GM21723 (cell line): ENCODE measurements at regions not wholly inside any gene's neighbourhood (a gene's known extent, or its start where the extent isn't known, plus 50 kb on each side); places are given as distances from the start of the nearest gene placed in this dataset.
"Not testable (repeated sequence)": the region's sequence is repeated elsewhere in the genome, so short reads cannot be mapped to it uniquely, and the experiment has no call there.

Experiments used
- ATAC-seq: cut with Tn5 transposase; IDR thresholded peaks from one replicate; pipeline ENCODE4 v1.9.1; 2021; ENCODE audit warnings: mild to moderate bottlenecking, moderate library complexity; ENCODE audit not compliant: unreplicated experiment

DNA sequence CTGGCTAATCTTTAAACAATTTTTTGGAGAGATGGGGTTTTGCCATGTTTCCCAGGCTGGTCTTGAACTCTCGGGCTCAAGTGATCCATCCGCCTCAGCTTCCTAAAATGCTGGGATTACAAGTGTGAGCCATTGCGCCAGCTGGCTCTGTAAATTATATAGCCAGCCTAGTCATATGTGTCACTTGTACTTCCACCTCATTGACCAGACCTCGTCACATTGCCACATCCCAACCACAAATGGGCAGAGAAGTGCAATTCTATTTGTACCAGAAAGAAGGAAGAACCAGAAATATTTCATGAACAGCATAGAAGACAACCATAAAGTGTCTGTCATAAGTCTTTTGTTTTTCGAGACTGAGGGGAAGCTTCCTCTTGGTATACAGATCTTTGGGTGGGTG lies 71.2 kb upstream of the ADRA1D start:
- no peak for ATAC-seq

DNA sequence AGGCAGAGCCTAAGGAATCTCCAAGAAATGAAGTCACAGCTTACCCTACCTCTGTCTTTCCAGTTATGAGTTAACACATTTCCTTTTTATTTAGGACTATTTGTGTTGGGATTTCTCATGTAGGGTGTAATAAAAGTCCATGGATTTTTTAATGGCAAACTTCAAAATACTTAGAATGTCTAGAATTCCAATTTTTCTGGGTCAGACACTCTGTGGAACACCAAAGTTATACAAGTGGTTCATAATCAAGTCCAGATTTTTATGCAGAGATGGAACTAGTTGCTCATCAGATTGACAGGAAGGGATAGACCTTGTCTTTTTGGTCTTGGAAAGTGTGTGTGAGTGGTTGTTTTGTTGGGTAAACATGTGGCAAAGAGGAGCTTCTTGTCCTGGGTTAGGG lies 69.8 kb upstream of the ADRA1D start:
- no peak for ATAC-seq

DNA sequence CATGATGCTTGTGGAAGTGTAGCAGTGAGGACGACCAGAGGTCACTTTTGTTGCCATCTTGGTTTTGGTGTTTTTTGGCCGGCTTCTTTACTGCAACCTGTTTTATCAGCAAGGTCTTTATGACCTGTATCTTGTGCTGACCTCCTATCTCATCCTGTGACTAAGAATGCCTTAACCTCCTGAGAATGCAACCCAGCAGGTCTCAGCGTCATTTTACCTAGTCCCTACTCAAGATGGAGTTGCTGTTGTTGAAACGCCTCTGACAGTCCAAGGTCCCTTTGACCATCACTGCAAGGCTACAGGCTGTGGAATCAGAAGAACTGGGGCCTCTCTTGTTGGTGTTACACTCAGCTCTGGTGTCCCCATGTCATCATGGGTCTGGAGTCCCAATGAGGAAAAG lies 61.5 kb upstream of the ADRA1D start:
- not testable (repeated sequence) for ATAC-seq

DNA sequence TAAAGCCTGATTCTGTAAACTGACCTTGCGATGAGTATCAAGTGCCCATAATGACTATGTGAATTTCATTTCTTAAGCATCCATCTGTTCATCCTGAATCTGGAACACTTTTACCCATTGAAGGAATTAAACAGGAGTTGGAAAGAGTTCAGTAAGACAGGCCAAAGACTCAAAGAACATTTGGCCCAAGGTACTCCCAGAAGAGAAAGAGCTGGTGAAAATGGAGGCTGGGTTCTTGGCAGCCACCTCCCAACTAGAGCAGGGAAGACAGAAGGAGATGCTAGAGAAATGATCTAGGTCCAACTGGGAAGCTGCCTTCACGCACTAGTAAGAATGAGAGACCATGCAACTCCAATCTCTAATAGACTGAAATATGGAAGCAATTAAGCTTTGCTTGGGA lies 57.1 kb upstream of the ADRA1D start:
- ATAC-seq, result no peak

DNA sequence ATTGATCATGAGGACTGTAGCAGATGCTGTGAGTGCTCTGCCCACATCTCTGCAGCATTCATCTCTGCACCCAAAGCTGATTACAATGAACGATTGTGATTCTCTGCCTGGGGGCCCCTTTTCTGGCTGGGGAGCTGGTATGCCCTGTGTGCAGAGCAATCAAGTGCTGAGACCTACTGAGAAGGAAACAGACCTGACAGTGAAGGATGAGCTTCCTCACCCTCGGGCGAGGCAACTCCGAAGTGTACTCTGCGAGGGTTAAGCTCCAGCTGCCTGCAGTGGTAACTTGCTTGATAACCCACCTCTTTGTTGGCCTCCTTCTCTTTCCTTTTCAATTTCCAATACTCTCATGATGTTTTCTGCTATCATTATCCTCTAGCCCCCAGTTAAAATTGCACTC lies 56.0 kb upstream of the ADRA1D start:
- ATAC-seq, result no peak

DNA sequence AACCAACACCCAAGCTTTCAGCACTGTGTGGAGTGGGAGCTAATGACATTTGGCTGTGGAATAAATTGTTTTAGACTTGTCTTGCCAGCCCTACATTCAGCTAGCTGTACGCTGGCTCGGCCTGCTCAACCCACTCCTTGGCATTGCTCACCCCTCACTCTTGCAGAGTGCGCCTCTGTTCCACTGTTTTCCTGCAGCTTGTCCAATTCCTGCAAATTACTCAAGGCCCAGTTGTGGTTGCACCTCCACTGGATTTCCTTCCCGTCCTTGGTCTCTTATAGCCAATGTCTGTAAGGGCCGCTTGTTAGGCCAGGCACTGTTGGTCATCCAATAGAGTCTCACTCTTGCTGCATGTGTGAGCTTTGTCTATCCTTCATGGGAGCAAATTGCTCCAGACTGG lies 55.5 kb upstream of the ADRA1D start:
- ATAC-seq, result no peak

DNA sequence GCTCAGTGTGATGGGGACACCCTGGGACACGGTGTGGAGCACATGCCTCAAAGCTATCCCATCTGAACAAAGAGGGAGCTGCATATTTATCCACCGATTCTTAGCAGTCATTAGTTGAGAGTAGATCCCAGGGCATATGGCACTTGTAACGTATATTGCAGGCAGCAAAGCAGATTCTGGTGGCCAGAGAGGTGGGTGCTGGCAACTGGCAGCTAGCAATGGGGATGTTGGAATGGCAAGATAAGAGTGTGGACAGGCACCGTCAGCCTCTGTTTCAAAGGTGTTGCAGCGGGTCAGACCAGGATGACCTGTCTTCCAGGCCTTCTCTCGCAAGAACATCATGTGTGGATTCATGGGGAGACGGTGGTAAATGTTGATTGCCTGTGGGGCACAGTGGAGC lies 54.0 kb upstream of the ADRA1D start:
- ATAC-seq, result no peak

DNA sequence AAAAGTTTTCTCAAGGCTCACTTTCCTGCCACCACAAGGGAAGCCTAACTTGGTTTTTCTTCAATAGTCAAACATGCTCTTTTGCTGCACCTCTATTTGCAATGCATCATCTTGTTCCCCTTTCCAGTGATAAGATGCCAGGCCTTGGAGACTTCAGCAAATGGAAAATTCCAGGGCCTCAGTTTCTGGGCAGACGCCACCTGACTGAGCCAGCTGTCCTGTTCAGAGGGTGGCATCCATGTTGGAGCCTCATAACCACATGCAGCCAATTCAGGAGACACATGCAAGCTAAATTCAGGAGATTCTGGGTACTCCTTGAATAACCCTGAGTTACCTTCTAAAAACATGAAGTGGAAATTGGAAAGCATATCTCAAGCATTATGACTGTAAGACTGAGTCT lies 51.8 kb upstream of the ADRA1D start:
- ATAC-seq, result no peak

DNA sequence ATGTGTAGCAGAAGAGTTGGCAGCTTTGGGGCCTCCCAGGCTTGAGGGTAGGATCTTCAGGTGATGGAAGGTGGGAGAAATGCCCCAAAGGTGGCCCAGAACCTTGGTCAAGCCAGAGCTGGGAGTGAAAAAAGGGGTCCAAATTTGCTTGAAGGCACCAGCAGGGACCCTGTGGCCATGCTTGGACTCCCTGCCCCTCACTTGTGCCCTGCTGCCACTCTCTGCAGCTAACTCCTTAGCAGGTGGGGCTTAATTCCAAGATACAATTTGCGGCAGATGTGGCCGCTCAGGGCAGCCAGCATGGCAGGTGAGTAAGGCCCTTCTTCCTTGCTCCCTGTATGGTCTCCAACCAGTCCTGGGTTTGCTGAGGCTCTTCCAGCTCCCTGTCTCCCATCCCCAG lies 51.3 kb upstream of the ADRA1D start:
- no peak for ATAC-seq

DNA sequence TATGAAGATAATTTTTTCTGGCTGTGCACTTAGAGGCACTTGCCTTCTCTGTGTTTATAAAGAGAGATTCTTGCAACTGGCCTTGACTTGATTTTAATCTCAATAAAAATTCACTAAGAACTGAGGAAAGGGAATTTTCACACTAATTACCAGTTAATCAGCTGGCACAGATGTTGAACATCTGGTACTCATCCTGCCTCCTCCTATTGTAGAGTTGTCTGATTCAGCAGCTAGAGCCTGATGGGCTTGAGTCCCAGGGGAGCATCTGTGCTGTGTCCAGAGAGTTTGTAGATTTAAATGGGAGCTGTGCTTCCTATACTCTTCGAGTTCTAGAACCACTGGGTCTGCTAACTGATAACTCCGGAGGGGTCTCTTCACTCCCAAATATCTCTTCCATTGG lies 50.7 kb upstream of the ADRA1D start:
- no peak for ATAC-seq

DNA sequence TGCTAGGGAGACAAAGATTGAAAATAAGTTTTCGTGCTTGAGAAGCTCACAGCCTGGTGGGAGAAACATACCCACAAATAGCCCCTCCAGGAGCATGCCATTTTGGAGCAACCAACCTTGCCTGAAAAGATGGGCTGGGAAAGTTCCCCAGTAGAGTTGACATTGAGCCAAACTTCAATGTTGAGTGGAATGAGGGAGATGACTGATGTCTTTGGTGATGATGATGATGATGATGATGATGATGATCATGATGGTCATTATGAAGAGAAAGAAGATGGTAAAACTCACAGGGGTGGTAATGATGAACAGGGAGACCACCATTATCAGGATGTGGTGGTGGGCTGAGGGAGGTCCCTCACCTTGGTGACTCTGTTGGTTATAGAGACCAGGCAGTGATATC lies 50.1 kb upstream of the ADRA1D start:
- ATAC-seq, result no peak
